Large intestine (tissue), 3 donors: ENCODE measurements at regions not wholly inside any gene's neighbourhood (a gene's known extent, or its start where the extent isn't known, plus 50 kb on each side); places are given as distances from the start of the nearest gene placed in this dataset.
A peak's percentile ranks its signal among the peaks of the same experiment; 100 is the strongest.

Experiments
- DNase-seq, 2 donors: peaks; one replicate each; pipeline versions ENCODE4 v3.0.0 to v3.0.0-alpha.2; 2013
- H3K27ac ChIP-seq: one replicate; pipeline ENCODE4 v1.5.1; 2013; ENCODE audit warnings: low read length
- H3K27me3 ChIP-seq: 2 replicates; pipeline ENCODE4 v1.6.1; 2013; ENCODE audit warnings: low read length; ENCODE audit not compliant: control insufficient read depth, insufficient read depth
- H3K36me3 ChIP-seq: 2 replicates; pipeline ENCODE4 v1.6.1; 2013; ENCODE audit warnings: low read length; ENCODE audit not compliant: control insufficient read depth, insufficient read depth
- H3K4me1 ChIP-seq: one replicate; pipeline ENCODE4 v1.6.1; 2013; ENCODE audit warnings: low read length; ENCODE audit not compliant: control insufficient read depth, insufficient read depth
- H3K4me3 ChIP-seq: one replicate; pipeline ENCODE4 v1.5.1; 2013; ENCODE audit warnings: low read length
- H3K9me3 ChIP-seq: one replicate; pipeline ENCODE4 v1.6.1; 2013; ENCODE audit warnings: mild to moderate bottlenecking, low read depth, low read length, moderate library complexity; ENCODE audit not compliant: control insufficient read depth
- WGBS: methylation state at CpG from one replicate; pipeline ENCODE4 v1.1.5; 2013; ENCODE audit warnings: low lambda C conversion rate; ENCODE audit not compliant: insufficient coverage; 5-methylcytosine and 5-hydroxymethylcytosine counted together

DNA sequence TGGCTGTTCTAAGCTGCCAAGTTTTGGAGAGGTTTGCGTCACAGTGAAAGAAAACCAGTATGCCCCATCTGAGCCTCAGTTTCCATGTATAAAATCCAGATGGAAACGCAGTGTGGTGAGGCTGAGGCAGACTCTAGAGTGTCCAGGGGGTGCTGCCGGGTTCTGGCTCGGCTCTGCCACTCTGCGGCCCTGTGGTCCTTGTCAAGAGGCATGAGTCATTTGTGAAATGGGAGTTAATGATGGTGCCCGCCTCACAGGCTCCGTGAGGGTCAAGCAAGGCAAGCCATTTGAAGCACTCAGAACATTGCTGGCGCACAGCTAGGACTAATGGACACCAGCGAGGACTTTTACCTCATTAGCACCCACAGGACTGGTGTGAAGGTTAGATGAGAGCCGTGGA, 214.3 kb downstream of the PTPRU start:
- H3K9me3 ChIP-seq: no peaks in the 10 kb centered on the region
- DNase-seq: no peak
- no peak overlapping the region for H3K27ac ChIP-seq
- no peaks in the 10 kb centered on the region for H3K36me3 ChIP-seq
- no peaks in the 10 kb centered on the region for H3K27me3 ChIP-seq
- H3K4me3 ChIP-seq: no peak overlapping the region
- H3K4me1 ChIP-seq: peaks cover 23% of the 10 kb centered on the region
- WGBS: 100% methylated on average over 1 of the region's 10 CpGs

DNA sequence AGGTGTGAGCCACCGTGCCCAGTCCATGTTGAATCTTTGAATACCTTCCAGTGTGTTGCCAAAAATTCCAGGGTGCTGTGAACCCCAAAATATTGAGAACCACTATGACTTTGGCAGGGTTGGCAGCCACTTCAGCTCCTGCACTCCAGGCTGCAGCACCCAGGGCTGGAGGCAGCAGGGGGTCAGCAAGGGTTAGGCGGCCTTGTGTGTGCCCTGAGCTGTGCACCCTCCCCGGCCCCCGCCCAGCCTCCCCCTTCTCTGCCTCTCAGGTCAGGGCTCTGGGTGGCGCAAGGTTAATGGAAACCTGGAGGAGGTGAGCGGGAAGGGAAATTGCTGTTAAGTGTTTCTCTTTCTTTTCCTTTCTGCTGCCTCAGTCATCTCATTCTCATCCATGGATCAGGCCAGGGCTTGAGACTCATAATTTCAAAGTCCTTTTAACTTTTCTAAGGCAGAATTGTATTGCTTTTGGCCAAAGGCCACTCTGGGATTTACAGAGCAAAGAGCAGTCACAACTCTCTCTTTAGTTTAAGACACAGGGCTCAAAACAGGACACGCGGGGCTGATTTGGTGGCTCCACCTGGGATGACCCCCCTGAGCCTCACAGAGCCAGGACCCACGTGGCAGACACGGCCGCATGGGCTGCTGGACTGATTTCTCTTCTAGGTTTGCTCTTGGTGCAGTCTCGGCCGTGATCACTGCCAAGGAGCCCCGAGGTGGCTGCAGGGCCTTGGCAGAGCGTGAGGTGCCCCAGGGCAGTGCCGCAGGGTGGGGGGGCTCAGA, 212.3 kb downstream of the PTPRU start:
- H3K36me3 ChIP-seq: no peaks in the 10 kb centered on the region
- H3K4me3 ChIP-seq: no peak overlapping the region
- peaks cover 23% of the 10 kb centered on the region for H3K4me1 ChIP-seq
- H3K9me3 ChIP-seq: no peaks in the 10 kb centered on the region
- WGBS: no CpG with 5 or more reads among the region's 16 CpGs
- peak; percentile 56 to 82 for DNase-seq
- H3K27me3 ChIP-seq: no peaks in the 10 kb centered on the region
- H3K27ac ChIP-seq: peak overlapping the region; percentile 51

- Histone ChIP-seq H3K4me1 (peaks cover 18% of the 10 kb centered on the region), H3K27ac (no peak overlapping the region), H3K4me3 (no peak overlapping the region), H3K36me3 (no peaks in the 10 kb centered on the region), H3K9me3 (no peaks in the 10 kb centered on the region), H3K27me3 (no peaks in the 10 kb centered on the region)
- WGBS: no CpG with 5 or more reads among the region's 3 CpGs
- no peak for DNase-seq
Observed at GRCh38 chr1:29447368-29447767, 211.0 kb downstream of the PTPRU start.

- no CpG with 5 or more reads among the region's 13 CpGs for WGBS
- Histone ChIP-seq H3K27me3 (no peaks in the 10 kb centered on the region), H3K4me1 (peaks cover 17% of the 10 kb centered on the region), H3K27ac (no peak overlapping the region), H3K9me3 (no peaks in the 10 kb centered on the region), H3K36me3 (no peaks in the 10 kb centered on the region), H3K4me3 (no peak overlapping the region)
- no peak for DNase-seq
Observed at GRCh38 chr1:29444782-29445729, 208.7 kb downstream of the PTPRU start.

- H3K27me3 ChIP-seq: no peaks in the 10 kb centered on the region
- no peak for DNase-seq
- H3K36me3 ChIP-seq: no peaks in the 10 kb centered on the region
- WGBS: no CpG with 5 or more reads among the region's 8 CpGs
- no peaks in the 10 kb centered on the region for H3K9me3 ChIP-seq
- H3K27ac ChIP-seq: no peak overlapping the region
- peaks cover 9% of the 10 kb centered on the region for H3K4me1 ChIP-seq
- H3K4me3 ChIP-seq: no peak overlapping the region
Observed at GRCh38 chr1:29444081-29444715, 207.9 kb downstream of the PTPRU start.

GRCh38 chr1:29441916-29442668, 205.8 kb downstream of the PTPRU start:
- no peak overlapping the region for H3K4me3 ChIP-seq
- peaks cover 4% of the 10 kb centered on the region for H3K4me1 ChIP-seq
- no peak overlapping the region for H3K27ac ChIP-seq
- DNase-seq: no peak
- H3K9me3 ChIP-seq: no peaks in the 10 kb centered on the region
- WGBS: no CpG with 5 or more reads among the region's 10 CpGs
- no peaks in the 10 kb centered on the region for H3K36me3 ChIP-seq
- no peaks in the 10 kb centered on the region for H3K27me3 ChIP-seq

- no peak for DNase-seq
- Histone ChIP-seq H3K4me3 (no peak overlapping the region), H3K4me1 (peaks cover 4% of the 10 kb centered on the region), H3K27ac (no peak overlapping the region), H3K27me3 (no peaks in the 10 kb centered on the region), H3K9me3 (no peaks in the 10 kb centered on the region), H3K36me3 (no peaks in the 10 kb centered on the region)
- WGBS: 59% methylated on average over 2 of the region's 7 CpGs
Observed at GRCh38 chr1:29439615-29440014, 203.3 kb downstream of the PTPRU start.

GRCh38 chr1:29438991-29439390, 202.7 kb downstream of the PTPRU start:
- WGBS: no CpG with 5 or more reads among the region's 10 CpGs
- Histone ChIP-seq H3K27me3 (no peaks in the 10 kb centered on the region), H3K36me3 (no peaks in the 10 kb centered on the region), H3K9me3 (no peaks in the 10 kb centered on the region), H3K4me1 (peaks cover 4% of the 10 kb centered on the region), H3K4me3 (no peak overlapping the region), H3K27ac (no peak overlapping the region)
- no peak for DNase-seq

- Histone ChIP-seq H3K4me1 (peaks cover under 1% of the 10 kb centered on the region), H3K27me3 (no peaks in the 10 kb centered on the region), H3K9me3 (no peaks in the 10 kb centered on the region), H3K4me3 (no peak overlapping the region), H3K27ac (no peak overlapping the region), H3K36me3 (no peaks in the 10 kb centered on the region)
- WGBS: no CpG with 5 or more reads among the region's 4 CpGs
- DNase-seq: no peak
Observed at GRCh38 chr1:29437946-29438345, 201.6 kb downstream of the PTPRU start.
